Cardiac septum (tissue), 1 donor: ENCODE measurements at regions not wholly inside any gene's neighbourhood (a gene's known extent, or its start where the extent isn't known, plus 50 kb on each side); places are given as distances from the start of the nearest gene placed in this dataset.

Source experiments
- DNase-seq: peaks from one replicate; pipeline ENCODE4 v3.0.0-alpha.2; 2020; ENCODE audit warnings: low spot score
- intact Hi-C: fragments of 100-400 bp; cut with DNase I; formaldehyde crosslinking; loops from one replicate; pipeline ENCODE4 v1.14.0; 2022
- donor health status: DM: no; HTN: no; CAD: no.

DNA sequence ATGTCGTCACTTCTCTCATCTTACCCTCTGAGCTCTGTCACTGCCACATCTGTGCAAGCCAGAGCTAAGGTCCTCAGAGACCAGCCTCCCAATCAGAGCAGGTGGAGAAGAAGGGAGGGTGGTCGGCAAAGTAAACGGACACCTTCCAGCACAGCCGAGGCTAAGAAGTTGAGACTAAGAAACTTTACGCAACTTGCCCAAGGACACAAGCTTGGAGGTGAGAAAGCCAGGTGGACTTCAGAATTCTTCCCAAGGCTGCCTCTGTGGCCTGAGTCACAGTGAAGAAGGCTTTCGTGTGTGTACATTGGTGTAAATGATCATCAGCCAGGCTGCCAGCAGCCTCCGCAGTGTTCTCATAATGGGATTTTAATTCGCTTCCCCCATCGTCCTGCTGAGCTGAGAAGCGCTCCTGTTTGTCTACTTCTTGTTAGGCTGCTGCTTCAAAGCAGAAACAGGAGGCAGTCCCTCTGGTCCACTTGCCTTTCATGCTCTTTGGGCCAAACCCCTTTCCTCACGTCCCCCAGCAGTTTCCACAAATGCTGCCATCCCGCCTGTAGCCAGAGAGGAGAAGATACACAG is 125.0 kb upstream of the RPL38 start:
- DNase-seq = no peak
- intact Hi-C loops = no loop called here

DNA sequence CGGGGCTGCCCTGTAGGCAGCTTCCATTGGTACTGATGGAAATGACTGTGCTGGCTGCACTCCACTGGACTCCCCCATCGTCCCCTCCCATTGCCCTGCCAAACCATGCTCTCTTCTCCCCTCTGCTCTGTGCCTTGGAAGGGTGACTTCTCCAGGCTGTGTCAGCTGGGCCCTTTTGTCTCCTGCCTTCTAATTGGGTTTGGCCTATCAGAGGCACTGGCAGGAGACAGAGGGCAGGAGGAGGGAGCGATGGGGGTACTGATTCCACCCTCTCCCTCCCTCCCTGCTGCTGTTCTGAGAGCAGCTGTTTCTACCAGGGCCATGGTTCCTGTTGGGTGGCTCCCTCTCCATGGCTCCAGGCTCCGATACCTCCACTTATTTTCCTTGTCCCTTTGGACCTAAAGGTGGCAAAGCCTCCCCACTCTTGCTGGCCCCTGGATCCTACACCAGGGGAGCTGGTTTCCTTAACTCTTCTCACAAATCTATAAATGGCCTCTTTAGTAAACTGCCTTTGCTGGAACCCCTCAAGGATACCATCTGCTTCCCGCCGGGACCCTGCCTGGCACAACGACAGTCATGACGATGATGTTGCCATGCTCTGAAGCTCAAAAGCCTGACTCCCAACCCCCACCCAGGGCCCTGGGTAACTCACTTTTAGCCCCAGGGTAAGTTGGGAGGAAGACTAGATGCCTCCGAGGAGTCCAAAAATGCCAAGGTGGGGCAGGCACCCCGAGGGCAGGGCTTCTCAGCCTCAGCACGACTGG is 123.8 kb upstream of the RPL38 start:
- DNase-seq = no peak
- intact Hi-C loops = no loop called here

DNA sequence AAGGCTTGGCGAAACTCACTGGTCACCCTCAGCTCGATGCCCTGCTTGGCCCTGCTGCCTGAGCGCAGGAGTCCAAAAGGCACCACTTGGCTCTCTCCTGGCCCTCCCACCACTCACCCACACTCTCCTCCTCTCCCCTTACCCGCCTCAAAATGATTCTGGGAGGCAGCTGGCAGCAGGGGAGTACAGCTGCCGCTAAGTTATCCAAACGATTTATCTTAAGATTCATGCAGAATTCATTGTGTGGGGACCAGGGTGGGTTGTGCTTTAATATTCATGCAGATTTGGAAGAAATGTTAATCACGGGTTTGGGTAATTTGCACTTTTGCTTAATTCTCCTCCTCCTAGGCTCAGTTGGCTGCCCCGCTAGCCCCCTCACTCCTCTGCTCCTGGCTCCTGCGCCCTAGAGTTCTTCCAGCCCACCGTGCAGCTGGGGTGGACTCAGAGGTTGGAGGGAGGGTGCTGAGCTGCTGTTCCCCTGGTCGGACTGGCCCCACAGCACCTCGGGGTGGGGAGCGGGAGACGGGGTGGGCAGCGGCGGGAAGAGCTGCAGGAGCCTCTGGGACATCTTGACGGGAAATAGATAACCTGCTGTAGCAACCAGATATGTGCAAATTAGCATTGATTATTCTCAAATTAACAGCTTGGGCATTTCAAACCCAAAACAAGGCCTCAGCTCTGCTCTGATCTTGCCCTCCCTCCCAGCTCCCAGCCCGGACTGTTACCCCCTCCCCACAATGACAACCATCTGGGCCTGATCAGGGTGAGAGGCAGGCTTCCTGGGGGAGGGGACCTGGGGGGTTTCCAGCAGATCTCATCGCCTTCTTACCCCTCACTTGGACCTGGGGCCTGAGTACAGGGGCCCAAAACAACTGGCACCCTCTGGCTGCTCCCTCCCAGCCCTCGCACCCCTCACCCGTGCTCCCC is 122.6 kb upstream of the RPL38 start:
- DNase-seq = no peak

DNA sequence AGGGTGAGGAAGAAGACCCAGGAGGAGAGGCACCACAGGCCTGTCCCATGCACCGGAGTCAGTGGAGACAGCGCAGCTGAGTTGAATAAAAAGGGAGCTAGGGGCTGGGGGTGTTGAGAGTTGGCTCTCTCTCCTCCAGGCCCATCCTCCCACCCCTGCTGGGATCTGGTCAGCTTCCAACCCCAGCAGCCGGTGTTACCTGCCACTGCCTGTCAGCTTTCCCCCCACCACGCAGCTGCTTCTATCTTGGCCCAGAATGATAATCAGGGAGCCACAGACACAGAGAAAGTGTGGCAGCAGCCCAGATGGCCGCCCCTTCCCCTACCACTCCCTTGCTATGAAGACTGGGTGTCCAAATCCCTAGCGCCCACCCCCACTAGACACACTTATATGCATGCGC is 120.6 kb upstream of the RPL38 start:
- DNase-seq = no peak
- intact Hi-C loops = no loop called here

More for the DNA sequence above, 122.6 kb upstream of the RPL38 start:
- intact Hi-C loops = no loop called here

DNA sequence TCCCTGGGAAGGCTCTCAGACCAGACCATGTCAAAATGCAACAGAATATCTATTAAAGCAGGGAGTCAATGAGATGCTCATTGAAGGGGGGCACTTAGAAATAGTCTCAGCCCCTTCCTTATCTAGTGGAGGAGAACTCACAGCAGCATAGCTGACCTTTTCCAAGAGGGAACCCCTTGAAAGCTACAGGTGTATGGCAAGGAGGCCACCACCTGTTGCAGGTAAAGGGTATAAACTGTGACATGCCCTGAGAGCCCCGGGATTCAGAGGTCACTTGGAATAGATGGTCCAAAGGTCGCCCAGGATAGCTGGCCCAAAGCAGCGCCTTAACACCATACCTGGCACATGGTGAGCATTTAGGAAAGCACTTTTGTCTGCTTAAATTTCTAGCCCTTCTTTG is 120.2 kb upstream of the RPL38 start:
- intact Hi-C loops = no loop called here

DNA sequence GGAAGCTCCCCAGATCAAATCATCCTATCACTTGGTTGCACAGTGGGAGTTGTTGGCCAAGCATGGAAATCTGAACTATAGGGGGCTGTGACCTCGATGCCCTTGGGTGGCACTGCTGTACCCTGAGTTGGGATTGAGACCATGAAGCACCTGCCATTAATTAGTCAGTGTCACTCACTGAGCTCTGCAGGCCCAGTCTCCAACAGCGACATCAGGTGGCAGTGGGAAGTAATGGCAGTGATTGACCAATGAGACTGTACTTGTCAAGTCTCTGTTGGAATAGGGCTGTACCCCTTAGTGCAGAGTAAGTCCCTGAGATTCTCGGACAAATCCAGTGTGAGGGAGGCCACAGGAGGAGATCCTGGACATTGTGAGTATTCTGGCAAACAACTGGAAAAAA is 118.0 kb upstream of the RPL38 start:
- intact Hi-C loops = no loop called here
- no peak for DNase-seq

More for the DNA sequence above, 120.2 kb upstream of the RPL38 start:
- no peak for DNase-seq

DNA sequence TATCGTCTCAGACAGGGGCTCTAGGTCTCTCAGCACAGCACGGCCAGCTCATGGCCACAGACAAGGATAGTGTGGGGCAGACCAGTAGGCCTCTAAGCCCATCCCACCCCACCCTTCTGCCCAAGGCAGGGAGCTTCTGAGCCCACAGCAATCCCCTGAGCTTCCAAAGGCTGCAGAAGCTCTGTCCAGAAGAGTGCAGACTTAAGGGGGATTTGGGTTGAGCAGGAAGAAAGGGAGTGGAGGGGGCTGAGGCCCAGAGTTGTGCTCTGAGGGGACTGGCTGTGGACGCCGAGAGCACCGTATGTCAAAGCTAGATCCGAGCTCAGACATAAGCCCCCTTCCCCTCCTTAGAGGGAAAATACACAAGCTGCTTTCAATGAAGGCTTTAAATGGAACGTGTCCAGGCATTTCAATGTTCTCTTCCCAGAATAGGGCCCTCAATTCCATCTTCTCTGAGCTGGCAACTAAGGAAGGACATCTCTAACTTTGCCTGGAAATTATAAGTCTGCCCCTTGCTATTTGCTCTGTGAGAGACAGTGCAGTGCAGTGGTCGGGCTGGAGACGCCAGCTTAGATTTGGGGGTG is 116.4 kb upstream of the RPL38 start:
- intact Hi-C loops = no loop called here

DNA sequence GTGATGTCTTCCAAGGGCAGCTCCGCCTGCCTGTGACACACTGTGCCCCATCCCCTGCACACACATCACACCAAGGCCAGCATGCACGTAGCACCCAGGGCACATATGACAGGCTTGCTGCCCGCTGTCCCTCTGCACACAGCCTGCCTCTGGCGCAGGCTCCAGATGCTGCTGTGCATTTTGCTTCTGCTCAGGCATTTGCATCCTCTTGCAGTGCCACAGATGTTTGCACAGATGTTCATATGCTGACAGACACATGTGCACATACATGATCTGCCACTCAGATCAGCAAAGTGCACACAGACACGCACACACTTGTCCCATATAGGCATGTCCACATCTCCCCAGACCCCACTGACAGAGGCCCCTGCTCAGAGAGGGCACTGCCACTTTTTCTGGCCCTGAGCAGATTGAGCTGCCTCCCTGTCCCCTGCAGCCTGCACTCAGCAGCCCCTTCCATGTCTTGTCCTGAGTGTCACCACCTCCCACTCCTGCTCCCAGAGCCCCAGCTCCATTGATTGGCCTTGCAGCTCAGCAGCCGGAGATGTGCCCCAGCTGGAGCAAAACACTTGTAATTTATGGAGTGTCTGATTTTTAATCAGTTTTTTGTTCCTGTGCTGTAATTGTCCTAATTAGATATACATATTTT is 115.1 kb upstream of the RPL38 start:
- intact Hi-C loops = no loop called here
- DNase-seq = no peak

More for the DNA sequence above, 116.4 kb upstream of the RPL38 start:
- DNase-seq = no peak

DNA sequence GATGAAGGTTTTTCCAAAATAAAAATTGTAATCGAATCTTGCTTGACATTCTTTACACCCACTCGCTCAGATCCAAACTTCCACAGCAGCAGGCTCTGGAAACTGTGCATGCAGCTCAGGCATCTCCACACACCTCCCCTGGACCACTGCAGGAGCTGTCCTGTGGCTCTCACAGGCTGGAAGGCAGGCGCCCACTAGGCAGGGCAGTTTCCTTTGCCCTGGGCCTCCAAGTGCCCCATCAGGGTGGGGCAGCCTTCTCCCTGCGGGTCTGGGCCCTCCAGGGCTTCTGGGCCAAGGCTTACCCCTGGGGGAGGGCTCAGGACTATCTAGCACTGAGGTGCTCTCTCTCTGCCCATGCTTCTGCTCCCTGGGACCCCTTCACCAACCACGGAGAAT is 114.5 kb upstream of the RPL38 start:
- DNase-seq = no peak
- intact Hi-C loops = no loop called here

DNA sequence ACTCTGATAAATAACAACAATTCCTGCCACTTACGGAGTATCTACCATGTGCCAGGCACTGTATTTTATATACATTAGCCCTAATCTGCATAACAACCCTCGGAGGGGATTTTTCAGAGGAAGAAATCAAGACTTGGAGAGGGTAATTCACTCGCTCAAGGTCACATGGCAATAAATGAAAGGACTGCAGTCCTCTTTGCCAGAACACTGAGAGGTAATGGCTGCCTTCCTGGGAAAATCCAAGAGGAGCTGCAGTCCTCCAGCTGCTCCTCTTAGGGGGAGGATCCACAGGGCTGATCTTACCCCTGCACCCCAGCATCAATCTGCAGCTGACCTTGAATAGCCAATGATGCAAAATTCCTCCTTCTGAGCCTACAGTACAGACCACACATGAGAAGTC is 114.1 kb upstream of the RPL38 start:
- intact Hi-C loops = no loop called here
- DNase-seq = no peak

DNA sequence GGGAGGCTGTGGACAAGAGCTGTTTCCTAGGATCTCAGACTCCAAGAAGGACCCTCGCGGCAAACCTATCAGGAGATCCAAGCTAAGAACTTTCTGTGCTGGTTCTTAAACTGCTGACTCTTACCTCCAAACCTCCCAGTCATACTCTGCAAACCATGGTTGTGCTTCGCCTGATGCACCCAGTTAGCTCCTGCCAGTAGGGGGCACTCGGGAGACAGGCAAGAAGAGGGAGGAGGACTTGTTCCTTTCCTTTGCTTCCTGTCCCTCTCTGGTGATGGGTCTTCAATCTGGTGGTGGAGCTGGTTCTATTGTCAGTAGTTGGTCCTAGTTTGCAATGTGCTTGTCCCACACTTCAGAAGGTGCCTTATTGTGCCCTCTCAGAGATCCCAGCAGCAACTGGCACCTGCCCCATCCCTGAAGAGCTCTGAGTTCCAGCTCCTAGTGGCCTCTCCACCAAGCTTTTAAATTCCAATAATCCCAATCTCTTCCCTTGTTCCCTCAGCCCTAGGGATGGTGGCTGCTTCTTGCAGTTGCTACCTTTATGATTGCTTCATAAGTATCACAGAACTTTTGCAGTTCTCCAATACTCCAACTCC is 113.5 kb upstream of the RPL38 start:
- DNase-seq = no peak
- intact Hi-C loops = no loop called here

DNA sequence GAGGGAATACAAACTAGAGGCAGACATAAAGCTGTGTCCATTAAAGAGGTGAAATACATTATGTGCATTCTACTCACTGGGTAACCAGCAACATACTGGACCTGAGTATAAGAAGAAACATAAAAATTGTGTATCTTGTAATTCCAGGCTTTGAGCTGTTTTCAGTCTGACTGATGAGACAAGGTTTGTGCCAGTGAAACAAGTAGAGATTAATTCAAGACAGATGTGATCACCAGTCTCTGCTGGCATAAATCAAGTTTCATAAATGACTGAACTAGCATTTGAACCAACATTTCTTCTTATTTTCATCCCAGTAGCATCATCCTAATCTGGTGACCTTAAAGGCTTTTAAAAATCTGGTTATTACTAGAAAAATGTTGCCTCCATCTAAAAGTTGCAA is 108.8 kb upstream of the RPL38 start:
- DNase-seq = no peak
- intact Hi-C loops = no loop called here

DNA sequence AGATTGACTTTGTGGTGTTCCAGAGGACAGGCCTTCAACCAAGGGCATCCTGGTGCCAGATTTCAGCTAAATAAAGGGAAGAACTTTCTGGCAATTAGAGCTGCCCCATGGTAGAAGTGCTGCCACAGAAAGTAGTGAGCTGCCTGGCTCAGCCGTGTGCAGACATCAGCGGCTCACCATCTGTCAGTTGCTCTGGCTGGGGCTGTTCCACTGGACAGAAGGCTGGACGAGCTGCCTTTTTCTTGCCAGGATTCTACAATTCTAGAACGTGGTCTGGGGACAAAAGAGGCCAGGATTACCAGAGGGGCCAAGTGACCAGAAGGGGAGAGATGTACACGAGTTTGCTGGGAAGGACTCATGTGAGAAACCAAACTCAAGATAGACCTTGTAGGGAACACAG is 107.0 kb upstream of the RPL38 start:
- DNase-seq = no peak
- intact Hi-C loops = no loop called here

DNA sequence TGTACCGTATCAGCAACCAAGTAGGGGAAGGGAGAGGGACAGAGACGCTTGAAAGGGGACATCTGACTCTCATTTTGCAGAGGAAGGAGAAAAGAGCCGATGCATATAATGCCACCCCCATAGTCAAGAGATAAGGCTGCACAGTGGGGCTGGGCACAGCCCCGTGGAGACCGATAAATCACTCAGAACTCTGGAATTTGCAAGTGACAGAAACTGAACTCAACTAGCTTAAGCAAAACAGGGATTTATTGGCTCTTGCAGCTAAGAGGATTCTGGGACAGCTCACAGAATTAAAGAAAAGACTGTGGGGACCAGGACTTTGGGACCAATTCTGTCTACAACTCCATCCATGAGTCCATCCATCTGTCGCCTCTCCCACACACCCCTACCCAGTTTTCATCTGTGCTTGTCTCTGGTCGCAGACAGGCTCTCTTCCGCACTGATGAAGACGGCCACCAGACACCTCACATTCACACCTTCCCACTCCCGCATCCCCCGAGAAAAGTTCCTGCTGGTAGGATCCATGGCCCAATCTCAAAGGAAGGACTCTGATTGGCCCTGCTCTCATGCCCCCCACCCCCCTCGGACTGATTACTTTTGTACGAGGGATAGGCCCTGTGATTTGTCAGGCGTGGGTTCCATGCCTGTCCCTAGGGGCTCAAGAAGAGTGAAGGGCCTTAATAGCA is 105.9 kb upstream of the RPL38 start:
- intact Hi-C loops = no loop called here
- DNase-seq = no peak

DNA sequence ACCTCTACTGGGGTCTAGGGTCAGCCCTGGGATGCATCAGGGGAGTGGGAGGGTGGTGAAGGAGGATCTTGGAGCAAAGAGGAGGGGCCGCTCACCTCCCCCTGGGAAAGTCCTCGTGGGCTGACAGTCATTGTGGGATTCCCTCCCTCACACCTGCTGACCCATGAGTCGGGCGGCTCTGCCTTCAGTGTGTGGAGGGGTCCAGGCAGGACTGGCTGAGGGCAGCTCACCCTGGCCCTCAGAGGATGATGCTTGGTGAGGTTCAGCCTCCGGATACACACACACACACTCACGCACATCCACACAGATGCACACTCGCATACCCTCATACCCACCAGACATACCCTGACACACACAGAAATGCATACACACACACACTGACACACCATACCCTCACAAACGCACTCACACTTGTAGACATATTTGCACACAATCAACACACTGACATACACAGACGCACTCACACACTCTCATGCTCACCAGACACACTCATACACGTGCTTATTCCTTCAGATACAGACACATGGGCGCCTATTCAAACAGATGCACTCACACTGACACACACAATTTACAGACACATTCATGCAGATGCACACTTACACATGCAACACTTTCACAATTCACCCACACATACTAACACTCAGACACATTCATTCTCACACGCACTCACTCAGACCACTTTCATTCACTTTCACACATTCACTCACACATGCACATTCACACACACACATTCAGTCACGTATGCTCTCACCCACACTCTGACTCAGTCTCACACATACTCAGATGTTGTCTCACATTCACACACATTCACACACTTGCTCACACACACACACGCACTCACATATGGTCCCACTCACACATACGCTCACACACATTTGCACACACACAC is 105.1 kb upstream of the RPL38 start:
- intact Hi-C loops = no loop called here

DNA sequence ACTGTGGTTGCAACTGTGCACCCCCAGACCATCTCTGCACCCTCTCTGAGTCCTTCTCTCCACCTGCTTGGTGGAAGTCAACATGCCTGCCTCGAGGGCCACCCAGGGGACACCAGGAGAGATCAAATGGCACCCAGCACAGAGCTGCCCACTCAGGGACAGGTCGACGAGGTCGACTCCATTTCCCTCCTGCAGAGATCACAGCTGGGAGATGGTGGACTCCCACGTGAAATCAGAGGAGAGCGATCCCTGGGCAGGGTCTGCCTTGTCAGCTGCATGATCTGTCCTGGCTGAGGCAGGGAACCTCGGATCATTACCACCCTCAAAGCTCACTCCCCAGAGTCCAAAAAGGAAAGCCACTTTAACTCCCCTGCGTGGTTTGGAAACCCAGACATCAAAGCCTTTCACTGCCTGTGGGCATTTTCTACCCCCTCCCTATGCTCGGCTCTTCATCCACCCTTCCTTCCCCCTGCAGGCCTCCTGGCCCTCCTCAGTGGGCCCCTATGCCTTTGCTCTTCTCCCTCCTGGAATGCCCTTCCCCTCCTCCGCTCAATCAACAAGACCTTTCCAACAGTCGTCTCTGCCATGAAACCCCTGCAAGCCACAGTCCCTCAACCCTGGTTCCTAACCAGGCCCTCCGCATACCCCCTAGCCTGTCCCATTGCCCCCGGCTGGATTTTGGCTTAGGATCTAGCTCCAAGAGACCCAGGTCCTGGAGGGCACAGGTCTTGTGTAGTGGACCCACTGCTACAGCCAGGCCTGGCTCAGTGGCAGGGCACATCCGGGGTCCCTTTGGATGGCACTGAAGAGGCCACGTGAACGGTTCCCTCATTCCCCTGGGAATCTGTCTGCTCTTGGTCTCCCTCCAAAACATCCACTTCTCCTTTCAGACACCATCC is 103.8 kb upstream of the RPL38 start:
- no peak for DNase-seq
- intact Hi-C loops = no loop called here

More for the DNA sequence above, 105.1 kb upstream of the RPL38 start:
- DNase-seq = no peak

DNA sequence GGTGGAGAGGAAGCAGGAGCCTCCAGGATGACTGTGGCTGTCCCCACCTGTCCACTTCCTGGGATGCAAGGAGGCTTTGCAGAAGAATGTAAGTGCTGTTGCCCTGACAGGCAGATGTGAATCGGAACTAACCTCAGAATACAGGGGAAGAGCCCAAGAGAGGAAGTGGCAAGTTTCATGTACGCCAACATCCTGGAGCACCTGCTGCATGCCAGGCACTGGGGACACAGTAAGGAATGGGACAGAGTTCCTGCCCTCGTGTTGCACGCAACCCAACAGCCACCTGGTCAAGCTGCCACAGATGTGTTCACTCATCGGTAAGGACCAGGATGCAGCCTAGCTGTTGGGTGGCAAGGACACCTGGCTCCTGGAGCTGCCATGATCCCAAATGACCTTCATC is 98.6 kb upstream of the RPL38 start:
- intact Hi-C loops = no loop called here
- DNase-seq = no peak
